Activated gamma-delta T cell treated with Interleukin-2 at 50 U/mL for 16 hours (primary cell): ENCODE measurements at regions not wholly inside any gene's neighbourhood (a gene's known extent, or its start where the extent isn't known, plus 50 kb on each side); places are given as distances from the start of the nearest gene placed in this dataset.

ENCODE experiments used
- DNase-seq: peaks from one replicate; pipeline ENCODE4 v3.0.0-alpha.2; 2020

GRCh38 chr2:217070043-217070430 is 210.2 kb upstream of the TNP1 start:
- DNase-seq = no peak

GRCh38 chr2:217069263-217070042 is 209.6 kb upstream of the TNP1 start:
- no peak for DNase-seq

GRCh38 chr2:217068677-217069250 is 208.9 kb upstream of the TNP1 start:
- no peak for DNase-seq

- DNase-seq = no peak
Observed at GRCh38 chr2:217067787-217068186, 207.9 kb upstream of the TNP1 start.

- no peak for DNase-seq
Observed at GRCh38 chr2:217066510-217067270, 206.8 kb upstream of the TNP1 start.

- DNase-seq = no peak
Observed at GRCh38 chr2:217065695-217066405, 206.0 kb upstream of the TNP1 start.

- no peak for DNase-seq
Observed at GRCh38 chr2:217065012-217065290, 205.1 kb upstream of the TNP1 start.

- no peak for DNase-seq
Observed at GRCh38 chr2:217064234-217065011, 204.6 kb upstream of the TNP1 start.

- DNase-seq = no peak
Observed at GRCh38 chr2:217063238-217063755, 203.4 kb upstream of the TNP1 start.

GRCh38 chr2:217062768-217063167 is 202.9 kb upstream of the TNP1 start:
- DNase-seq = no peak

GRCh38 chr2:217061916-217062505 is 202.1 kb upstream of the TNP1 start:
- no peak for DNase-seq

- DNase-seq = no peak
Observed at GRCh38 chr2:217060951-217061547, 201.2 kb upstream of the TNP1 start.

- DNase-seq = no peak
Observed at GRCh38 chr2:217060516-217060915, 200.7 kb upstream of the TNP1 start.

GRCh38 chr2:217058791-217059755 is 199.2 kb upstream of the TNP1 start:
- DNase-seq = no peak

- no peak for DNase-seq
Observed at GRCh38 chr2:217057773-217058172, 197.9 kb upstream of the TNP1 start.

- no peak for DNase-seq
Observed at GRCh38 chr2:217055624-217056023, 195.8 kb upstream of the TNP1 start.

- DNase-seq = no peak
Observed at GRCh38 chr2:217054791-217055190, 194.9 kb upstream of the TNP1 start.

- DNase-seq = no peak
Observed at GRCh38 chr2:217052856-217053577, 193.2 kb upstream of the TNP1 start.

- DNase-seq = no peak
Observed at GRCh38 chr2:217051416-217051815, 191.6 kb upstream of the TNP1 start.

GRCh38 chr2:217049956-217050355 is 190.1 kb upstream of the TNP1 start:
- DNase-seq = no peak
